ENCODE measurements at regions not wholly inside any gene's neighbourhood (a gene's known extent, or its start where the extent isn't known, plus 50 kb on each side); places are given as distances from the start of the nearest gene placed in this dataset.
"Not testable (repeated sequence)": the region's sequence is repeated elsewhere in the genome, so short reads cannot be mapped to it uniquely, and the experiment has no call there.

DNA sequence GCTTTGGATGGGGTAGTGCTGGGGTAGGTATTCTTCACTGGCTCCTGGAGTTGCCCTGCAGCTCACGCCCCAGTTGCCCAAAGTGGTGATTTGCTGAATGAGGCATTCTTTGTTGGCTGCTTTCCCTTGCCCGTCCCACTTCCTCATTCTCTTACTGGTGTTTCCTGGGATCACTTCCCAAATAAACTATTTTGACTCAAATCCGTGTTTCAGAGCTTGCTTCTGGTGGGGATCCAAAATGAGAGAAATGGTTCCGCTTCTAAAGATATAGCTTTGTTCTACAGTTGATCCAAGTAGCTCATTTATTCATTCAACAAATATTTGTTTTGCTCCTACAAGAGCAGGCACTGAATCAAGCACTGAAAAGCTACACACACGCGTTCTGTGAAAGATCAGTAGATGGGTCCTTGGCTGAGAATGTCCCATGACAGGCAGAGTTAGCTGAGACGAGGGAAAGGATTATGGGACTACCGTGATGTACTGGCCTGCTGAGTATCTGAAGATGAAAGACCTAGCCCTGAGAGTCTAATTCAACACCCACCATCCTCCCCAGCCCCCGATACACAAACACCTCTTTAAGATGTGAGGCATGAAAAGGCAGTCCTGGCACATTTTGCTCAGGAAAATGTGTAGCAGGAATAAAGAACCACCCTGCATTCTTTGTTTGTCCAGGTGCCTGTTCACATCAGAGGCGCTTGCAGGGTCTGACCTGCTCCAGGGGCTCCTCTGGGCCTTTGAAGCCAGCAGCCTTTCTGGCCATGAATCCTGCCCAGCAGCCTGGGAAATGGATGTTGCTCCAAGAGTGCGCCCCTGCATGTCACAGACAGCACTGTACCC is 143.1 kb upstream of the RANBP3L start:
- Mint-ChIP-seq H3K4me1 (peaks cover 17% of the 10 kb centered on the region), H3K36me3 (no peaks in the 10 kb centered on the region), H3K27me3 (peaks cover 2% of the 10 kb centered on the region), H3K4me3 (no peak overlapping the region), H3K9me3 (ENCODE audit: low read depth) (no peaks in the 10 kb centered on the region), H3K27ac (no peak overlapping the region)
- ATAC-seq, result no peak
- CTCF ChIA-PET, result no interaction called here
- no peak for DNase-seq

DNA sequence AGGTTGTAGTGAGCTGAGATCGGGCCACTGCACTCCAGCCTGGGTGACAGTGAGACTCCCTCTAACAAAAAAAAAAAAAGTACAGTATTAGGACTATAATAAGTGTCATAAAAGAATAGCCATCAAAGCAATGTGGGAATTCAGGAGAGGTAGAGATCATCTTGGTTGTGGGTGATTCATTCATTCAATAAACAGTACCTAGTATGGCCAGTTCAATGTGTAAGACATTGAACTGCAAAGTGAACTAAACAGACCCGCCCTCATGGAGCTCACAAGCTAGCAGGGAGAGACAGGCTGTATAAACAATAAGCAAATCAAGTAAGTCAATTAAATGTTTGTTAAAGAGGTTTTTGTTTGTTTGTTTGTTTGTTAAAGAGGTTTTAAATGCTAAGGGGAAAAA is 146.1 kb upstream of the RANBP3L start:
- Mint-ChIP-seq H3K4me3 (no peak overlapping the region), H3K36me3 (no peaks in the 10 kb centered on the region), H3K4me1 (peaks cover 5% of the 10 kb centered on the region), H3K27me3 (peaks cover 8% of the 10 kb centered on the region), H3K9me3 (ENCODE audit: low read depth) (no peaks in the 10 kb centered on the region), H3K27ac (no peak overlapping the region)
- ATAC-seq, result no peak
- CTCF ChIA-PET, result no interaction called here
- DNase-seq, result no peak

DNA sequence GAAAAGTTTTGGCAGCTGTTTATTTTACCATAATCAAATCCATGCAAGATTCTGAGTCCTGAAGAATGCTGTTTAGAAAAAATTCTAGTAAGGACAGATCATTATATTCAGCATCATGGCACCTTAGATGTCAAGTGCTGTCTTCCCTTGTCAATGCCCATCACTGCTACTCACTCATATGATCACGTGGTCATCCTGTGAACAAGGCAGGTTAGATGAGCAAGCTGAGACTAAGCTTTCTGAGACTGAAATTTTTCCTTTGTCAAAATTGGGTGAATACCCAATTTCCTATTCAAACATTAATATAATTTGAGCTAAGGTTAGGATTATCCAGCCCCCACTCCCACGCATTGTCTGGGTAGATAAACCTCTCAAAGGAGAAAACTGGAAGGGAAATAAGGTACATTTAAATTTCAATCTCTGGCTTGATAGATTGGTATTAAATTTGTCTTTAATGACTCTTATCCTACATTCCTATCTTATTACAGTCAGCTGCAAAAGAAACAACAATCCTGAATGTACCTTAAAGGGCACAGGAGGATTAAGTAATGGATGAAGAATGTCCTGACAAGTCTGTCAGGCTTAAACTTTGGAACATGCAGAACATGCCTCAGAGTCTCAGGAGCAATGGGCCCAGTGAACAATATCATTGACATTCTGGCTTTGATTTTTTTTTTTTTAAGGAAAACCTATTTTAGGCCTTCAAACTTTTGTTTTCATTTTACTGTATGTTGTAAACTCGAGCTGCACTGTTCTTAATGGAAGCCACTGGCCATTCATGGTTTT is 148.7 kb upstream of the RANBP3L start:
- CTCF ChIA-PET, result no interaction called here
- ATAC-seq, result no peak
- Mint-ChIP-seq H3K27ac (no peak overlapping the region), H3K4me1 (no peaks in the 10 kb centered on the region), H3K4me3 (no peak overlapping the region), H3K36me3 (no peaks in the 10 kb centered on the region), H3K27me3 (peaks cover 8% of the 10 kb centered on the region), H3K9me3 (ENCODE audit: low read depth) (no peaks in the 10 kb centered on the region)
- DNase-seq, result no peak

DNA sequence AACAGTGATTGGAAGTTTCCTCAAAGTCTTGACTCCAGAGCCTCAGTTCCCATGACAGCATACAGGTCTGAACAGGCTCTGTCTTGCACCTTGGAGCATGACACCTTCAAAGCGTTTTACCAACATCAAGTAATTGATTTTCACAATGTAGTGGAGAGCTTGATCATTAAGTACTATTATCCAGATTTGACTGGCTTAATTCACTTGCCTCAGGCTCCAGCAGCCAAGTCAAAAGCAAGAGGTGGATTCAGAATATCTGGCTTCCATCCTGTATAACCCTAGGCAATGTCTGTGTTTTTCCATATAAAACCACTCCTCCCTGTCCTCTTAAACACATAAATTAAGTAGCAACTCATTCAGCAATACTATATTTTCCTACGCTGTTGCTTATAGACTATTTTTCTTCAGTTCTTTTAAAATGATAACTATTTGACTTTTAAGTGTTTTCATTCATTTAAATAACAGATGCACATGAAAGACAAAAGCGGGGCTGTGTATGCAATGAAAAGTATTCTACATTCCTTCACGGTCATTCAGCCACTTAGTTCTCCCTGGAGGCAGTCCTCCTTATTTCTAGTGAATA is 150.8 kb upstream of the RANBP3L start:
- Mint-ChIP-seq H3K27me3 (peaks cover 8% of the 10 kb centered on the region), H3K4me3 (no peak overlapping the region), H3K9me3 (ENCODE audit: low read depth) (no peaks in the 10 kb centered on the region), H3K36me3 (no peaks in the 10 kb centered on the region), H3K27ac (no peak overlapping the region), H3K4me1 (no peaks in the 10 kb centered on the region)
- CTCF ChIA-PET, result no interaction called here
- DNase-seq (no peak), ATAC-seq (no peak)

DNA sequence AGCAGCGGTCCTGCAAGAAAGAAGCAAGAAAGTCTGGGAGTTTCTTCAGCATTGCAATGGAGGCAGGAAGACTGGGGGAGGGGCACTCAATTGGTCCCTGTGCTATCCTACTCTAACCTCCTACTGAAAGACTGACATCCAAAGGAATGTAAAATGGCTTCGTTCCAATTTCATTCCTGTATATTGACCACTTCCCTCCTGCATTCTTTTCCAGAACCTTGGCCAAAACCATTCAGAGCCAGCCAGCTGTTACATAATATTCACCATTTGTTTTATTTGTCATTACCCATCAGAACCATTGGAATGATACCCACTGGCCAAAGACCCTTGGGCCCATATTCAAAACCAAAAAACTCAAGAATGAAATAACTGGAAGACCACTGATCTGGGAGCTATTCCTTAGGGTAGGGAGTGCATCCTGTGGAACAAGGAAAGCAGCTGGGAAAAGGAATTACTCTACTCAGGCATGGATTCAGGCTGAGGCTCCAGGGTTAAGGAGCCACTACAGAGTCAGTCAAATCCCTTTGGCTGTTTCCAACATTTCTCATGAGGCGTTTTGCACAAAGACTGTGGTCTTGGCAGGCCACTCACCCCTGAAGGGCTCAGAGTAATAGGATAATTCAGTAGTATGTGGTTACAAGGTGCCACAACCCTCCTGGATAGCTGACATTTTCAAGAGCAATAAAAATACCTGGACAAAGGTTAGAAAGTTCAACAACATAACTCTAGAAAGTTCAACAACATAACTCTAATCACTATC is 148.7 kb upstream of the SLC1A3 start:
- DNase-seq (no peak), ATAC-seq (no peak)
- H3K4me1 Mint-ChIP-seq, result peaks cover 2% of the 10 kb centered on the region
- H3K27me3 Mint-ChIP-seq, result peaks cover 8% of the 10 kb centered on the region
- no peaks in the 10 kb centered on the region for H3K9me3 Mint-ChIP-seq (ENCODE audit: low read depth)
- CTCF ChIA-PET, result interaction anchor here (0.6 kb wide), 1 partner anchor 525 kb away, joined by 3 read pairs; no protein-coding TSS in a partner anchor
- no peak overlapping the region for H3K4me3 Mint-ChIP-seq
- no peak overlapping the region for H3K27ac Mint-ChIP-seq
- H3K36me3 Mint-ChIP-seq, result no peaks in the 10 kb centered on the region

DNA sequence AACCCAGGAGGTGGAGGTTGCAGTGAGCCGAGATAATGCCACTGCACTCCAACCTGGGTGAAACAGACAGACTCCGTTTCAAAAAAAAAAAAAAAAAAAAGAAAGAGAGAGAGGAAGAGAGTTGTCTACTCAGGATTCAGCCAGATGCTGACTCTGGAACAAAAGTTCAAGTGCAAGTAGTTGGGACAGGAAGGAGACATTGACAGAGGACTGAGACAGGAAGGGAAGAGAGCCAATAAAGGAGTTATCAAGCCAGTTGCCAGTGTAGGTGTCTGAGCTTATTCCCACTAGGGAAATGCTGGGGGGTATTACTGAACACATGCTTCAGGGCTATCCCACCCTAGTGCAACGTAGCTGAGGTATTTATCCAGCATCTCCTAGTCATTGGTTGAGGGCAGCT is 147.7 kb upstream of the SLC1A3 start:
- Mint-ChIP-seq H3K4me3 (no peak overlapping the region), H3K36me3 (no peaks in the 10 kb centered on the region), H3K27ac (no peak overlapping the region), H3K9me3 (ENCODE audit: low read depth) (no peaks in the 10 kb centered on the region), H3K27me3 (peaks cover 10% of the 10 kb centered on the region), H3K4me1 (peaks cover 2% of the 10 kb centered on the region)
- CTCF ChIA-PET, result interaction anchor here (0.6 to 1.2 kb wide), 3 partner anchors 10 to 524 kb away, joined by 3 read pairs; no protein-coding TSS in a partner anchor
- ATAC-seq (no peak), DNase-seq (no peak)

DNA sequence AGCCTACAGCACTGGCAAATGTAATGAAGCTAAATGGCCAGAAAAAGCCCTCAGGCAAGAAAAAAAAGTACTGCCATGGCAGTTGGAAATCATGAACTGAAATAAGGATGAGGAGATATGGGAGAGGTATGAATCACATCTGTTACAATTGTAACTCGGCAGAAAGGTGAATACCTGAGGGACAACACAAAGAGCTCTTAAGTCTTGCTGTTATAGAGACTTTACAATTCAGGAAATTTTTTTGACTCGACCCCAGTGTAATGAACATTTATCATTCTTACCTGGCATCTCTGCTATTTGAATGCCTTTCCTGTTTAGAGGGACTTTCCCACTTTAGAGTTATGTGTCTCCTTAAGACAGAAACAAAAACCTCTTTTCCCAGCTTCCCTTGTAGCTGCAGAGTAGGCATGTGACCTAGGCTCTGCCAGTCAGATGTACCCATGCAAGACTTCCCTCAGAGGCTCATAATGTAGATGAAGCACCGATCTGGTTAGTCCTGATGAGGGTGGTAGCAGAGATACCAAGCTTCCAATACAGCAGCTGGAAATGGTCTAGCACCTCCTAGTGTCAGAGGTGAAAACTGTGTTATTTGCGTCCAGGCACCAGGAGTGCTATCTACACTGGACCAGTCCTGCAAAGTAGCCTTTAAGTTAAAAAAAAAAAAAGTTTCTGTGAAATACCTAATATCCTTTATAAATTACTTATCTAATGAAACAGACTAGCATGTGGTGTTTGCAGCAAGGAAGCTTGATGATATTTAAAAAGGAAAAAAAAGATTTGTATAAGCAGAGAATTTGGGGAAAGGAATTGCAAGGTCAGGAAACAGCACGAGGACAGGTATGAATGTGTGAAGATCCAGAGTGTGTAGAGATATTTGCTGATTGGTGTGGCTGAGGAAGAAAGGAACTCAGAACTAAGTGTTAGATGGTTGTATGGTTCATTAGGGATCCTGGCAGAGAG is 146.9 kb upstream of the SLC1A3 start:
- ATAC-seq (no peak), DNase-seq (no peak)
- CTCF ChIA-PET, result interaction anchor here (0.9 to 1.4 kb wide), 4 partner anchors 9 to 44 kb away, joined by 3 read pairs; no protein-coding TSS in a partner anchor
- H3K27me3 Mint-ChIP-seq, result peaks cover 10% of the 10 kb centered on the region
- H3K4me3 Mint-ChIP-seq, result no peak overlapping the region
- no peaks in the 10 kb centered on the region for H3K9me3 Mint-ChIP-seq (ENCODE audit: low read depth)
- H3K36me3 Mint-ChIP-seq, result no peaks in the 10 kb centered on the region
- peaks cover 2% of the 10 kb centered on the region for H3K4me1 Mint-ChIP-seq
- no peak overlapping the region for H3K27ac Mint-ChIP-seq

DNA sequence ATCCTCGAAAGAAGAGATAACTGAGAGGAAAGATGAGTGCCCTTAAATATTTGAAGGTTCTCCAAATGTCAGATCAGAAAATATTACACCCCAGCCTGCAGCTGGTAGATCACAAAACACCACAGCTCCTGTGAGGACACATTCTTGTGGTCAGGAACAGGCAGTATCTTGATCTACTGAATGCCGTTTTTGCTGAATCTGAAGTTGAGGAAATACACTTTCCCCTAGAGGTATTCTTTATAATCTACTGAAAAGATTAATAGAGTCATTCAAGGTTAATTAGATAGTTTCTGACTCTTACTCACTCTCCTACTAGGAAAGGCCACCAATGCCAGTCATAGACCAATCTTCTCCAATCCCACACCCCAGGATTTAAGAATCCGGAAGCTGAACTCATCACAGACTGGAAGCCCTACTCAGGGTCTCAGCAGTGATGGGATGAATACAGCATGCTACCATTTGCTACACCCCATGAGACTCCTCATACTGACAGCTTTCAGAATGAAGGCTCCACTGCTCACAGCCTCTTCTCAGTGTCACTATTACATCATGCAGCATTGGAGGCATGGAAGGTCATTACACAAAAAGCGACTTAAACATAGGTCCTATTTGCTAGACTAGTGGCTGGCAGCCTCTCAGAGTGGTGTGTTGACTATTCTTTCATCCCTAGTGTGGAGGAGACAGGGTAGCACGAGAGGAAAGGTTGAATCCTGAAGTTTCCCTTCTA is 143.9 kb upstream of the SLC1A3 start:
- peaks cover 2% of the 10 kb centered on the region for H3K4me1 Mint-ChIP-seq

DNA sequence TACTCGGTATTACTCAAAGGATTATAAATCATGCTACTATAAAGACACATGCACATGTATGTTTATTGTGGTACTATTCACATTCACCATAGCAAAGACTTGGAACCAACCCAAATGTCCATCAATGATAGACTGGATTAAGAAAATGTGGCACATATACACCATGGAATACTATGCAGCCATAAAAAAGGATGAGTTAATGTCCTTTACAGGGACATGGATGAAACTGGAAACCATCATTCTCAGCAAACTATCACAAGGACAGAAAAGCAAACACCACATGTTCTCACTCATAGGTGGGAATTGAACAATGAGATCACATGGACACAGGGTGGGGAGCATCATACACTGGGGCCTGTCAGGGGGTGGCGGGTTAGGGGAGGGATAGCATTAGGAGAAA is 130.5 kb upstream of the SLC1A3 start:
- H3K4me3 Mint-ChIP-seq; H3K27me3 Mint-ChIP-seq; H3K4me1 Mint-ChIP-seq; ATAC-seq; H3K27ac Mint-ChIP-seq; H3K9me3 Mint-ChIP-seq (ENCODE audit: low read depth); DNase-seq; H3K36me3 Mint-ChIP-seq; CTCF ChIA-PET: not testable (repeated sequence)

More for the DNA sequence above, 143.9 kb upstream of the SLC1A3 start:
- Mint-ChIP-seq H3K27ac (no peak overlapping the region), H3K27me3 (peaks cover 17% of the 10 kb centered on the region), H3K9me3 (ENCODE audit: low read depth) (no peaks in the 10 kb centered on the region), H3K36me3 (no peaks in the 10 kb centered on the region), H3K4me3 (no peak overlapping the region)
- no peak for ATAC-seq
- DNase-seq, result no peak
- CTCF ChIA-PET, result interaction anchor here (1.0 to 1.3 kb wide), 2 partner anchors 19 to 197 kb away, joined by 3 read pairs; no protein-coding TSS in a partner anchor

DNA sequence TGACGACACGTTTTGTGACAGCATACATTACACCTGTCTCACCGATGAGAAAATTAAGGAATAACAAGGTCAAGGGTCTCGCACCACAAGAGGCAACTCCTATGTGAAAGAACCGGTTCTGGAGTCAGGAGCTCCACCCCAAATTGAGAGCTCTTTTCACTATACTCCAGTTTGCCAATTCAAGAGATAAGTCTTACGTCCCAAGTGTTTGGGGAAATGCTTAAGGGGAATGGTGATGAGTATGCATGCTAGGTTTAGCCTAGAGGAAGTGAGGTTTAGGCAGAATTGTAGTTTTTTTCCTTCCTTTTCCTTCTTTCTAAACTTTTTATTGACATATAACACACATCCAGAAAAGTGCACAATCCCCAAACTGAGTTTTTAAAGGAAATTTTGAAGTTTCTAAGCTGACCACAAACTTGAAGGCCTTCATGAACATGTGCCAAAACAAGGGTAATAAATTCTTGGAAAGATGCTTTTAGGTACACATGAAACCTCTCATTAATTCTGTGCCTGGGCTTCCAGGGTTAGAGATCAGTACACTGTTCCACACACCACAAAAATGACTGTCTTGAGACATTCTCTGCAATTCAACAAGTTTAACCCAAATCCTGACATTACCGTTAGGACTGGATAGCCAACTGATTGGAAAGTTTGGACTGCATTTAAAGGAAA is 127.6 kb upstream of the SLC1A3 start:
- Mint-ChIP-seq H3K27me3 (peaks cover 2% of the 10 kb centered on the region), H3K36me3 (no peaks in the 10 kb centered on the region), H3K9me3 (ENCODE audit: low read depth) (no peaks in the 10 kb centered on the region), H3K4me3 (no peak overlapping the region), H3K27ac (no peak overlapping the region), H3K4me1 (no peaks in the 10 kb centered on the region)
- CTCF ChIA-PET, result no interaction called here
- ATAC-seq, result no peak
- no peak for DNase-seq

DNA sequence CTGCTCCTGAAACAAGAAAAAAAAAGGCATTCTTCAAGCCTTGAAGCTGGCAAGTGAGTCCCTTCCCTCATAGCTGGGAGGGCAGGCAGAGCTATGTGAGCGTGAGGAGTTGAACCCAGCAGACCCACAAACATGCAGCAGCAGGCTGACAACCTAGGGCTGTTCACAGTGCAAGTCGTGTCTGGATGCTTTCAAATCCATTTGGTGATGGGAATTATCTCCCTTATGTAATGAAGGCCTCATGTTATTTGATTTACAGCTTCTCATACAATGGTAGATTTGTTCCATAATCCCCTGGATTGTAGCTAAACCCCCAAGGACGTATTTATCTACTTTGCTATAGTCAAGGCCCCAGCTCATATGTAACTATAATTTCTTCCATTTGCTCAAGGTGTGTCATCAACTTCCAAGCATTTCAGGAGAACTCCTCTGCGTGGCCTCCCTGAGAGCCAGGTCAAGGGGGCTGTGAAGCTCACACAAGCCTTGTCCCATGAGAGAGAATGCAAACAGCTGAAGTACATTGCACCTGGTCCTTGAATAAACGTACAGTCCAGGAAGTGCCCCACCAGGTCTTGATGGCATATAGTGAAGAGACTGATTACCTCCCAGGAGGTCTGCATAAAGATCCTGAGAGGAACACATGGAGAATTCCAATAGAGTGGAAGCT is 124.8 kb upstream of the SLC1A3 start:
- no peak overlapping the region for H3K27ac Mint-ChIP-seq
- peaks cover 2% of the 10 kb centered on the region for H3K27me3 Mint-ChIP-seq
- no peak overlapping the region for H3K4me3 Mint-ChIP-seq
- no peaks in the 10 kb centered on the region for H3K9me3 Mint-ChIP-seq (ENCODE audit: low read depth)
- DNase-seq (no peak), ATAC-seq (no peak)
- no peaks in the 10 kb centered on the region for H3K4me1 Mint-ChIP-seq
- CTCF ChIA-PET, result no interaction called here
- no peaks in the 10 kb centered on the region for H3K36me3 Mint-ChIP-seq
